Adrenal gland (tissue), 5 donors: ENCODE measurements at regions not wholly inside any gene's neighbourhood (a gene's known extent, or its start where the extent isn't known, plus 50 kb on each side); places are given as distances from the start of the nearest gene placed in this dataset.

ENCODE experiments used
- CTCF ChIP-seq, 6 experiments: fragments of 450-650 bp in 4 of 6; fragments of 200-600 bp in 2 of 6; sonication (generic) in 1 of 6; IDR thresholded peaks; 1 replicate in 5 of 6; 2 replicates in 1 of 6; pipeline versions ENCODE4 v1.5.1 to v1.8.0; 2016 to 2021; ENCODE audit warnings: antibody characterized with exemption in 6 of 6, mild to moderate bottlenecking in 2 of 6, moderate library complexity in 1 of 6
- POLR2A ChIP-seq, 2 donors: fragments of 450-650 bp; IDR thresholded peaks; one replicate each; pipeline ENCODE4 v1.6.1; 2017; ENCODE audit warnings: antibody characterized with exemption in 2 of 2, mild to moderate bottlenecking in 2 of 2, moderate library complexity in 1 of 2
- donor health status: DM: no; HTN: no; CAD: no.

- TF ChIP-seq CTCF (IDR thresholded peaks at IDR 0.05) (no peak), POLR2A (IDR thresholded peaks at IDR 0.05) (no peak)
Observed at GRCh38 chr21:41557884-41558283, 49.9 kb upstream of the TMPRSS2 start.
